Esophagus squamous epithelium (tissue), 5 donors: ENCODE measurements at regions not wholly inside any gene's neighbourhood (a gene's known extent, or its start where the extent isn't known, plus 50 kb on each side); places are given as distances from the start of the nearest gene placed in this dataset.

ENCODE experiments used
- DNase-seq: peaks from one replicate; lab custom pipeline; 2025; lab: John Stamatoyannopoulos, UW
- H3K27ac ChIP-seq, 4 donors: fragments of 200-600 bp; sonication (generic); one replicate each; pipeline ENCODE4 v1.5.1; 2016 to 2019; ENCODE audit warnings: mild to moderate bottlenecking in 1 of 4
- H3K27me3 ChIP-seq, 4 donors: fragments of 200-600 bp; sonication (generic); 1 replicate in 3 of 4; 2 replicates in 1 of 4; pipeline versions ENCODE4 v1.5.1 to v1.6.0; 2017 to 2021; ENCODE audit warnings: antibody characterized with exemption in 1 of 4
- H3K36me3 ChIP-seq, 3 donors: fragments of 200-600 bp; sonication (generic); one replicate each; pipeline ENCODE4 v1.5.1; 2016 to 2019
- H3K4me1 ChIP-seq, 3 donors: fragments of 200-600 bp; sonication (generic); one replicate each; pipeline ENCODE4 v1.5.1; 2017 to 2019
- H3K4me3 ChIP-seq, 4 donors: fragments of 200-600 bp; sonication (generic); 1 replicate in 3 of 4; 2 replicates in 1 of 4; pipeline ENCODE4 v1.5.1; 2016 to 2019; ENCODE audit warnings: mild to moderate bottlenecking in 2 of 4, moderate library complexity in 1 of 4
- H3K9me3 ChIP-seq, 3 donors: fragments of 200-600 bp; sonication (generic); one replicate each; pipeline ENCODE4 v1.5.1; 2016 to 2019
- CTCF ChIP-seq, 6 experiments: fragments of 450-650 bp in 4 of 6; fragments of 200-600 bp in 2 of 6; sonication (generic) in 2 of 6; IDR thresholded peaks; one replicate each; pipeline ENCODE4 v1.5.1; 2016 to 2019; ENCODE audit warnings: antibody characterized with exemption in 6 of 6, mild to moderate bottlenecking in 4 of 6, moderate library complexity in 4 of 6
- POLR2A ChIP-seq, 4 donors: fragments of 450-650 bp; IDR thresholded peaks; one replicate each; pipeline ENCODE4 v1.6.1; 2017; ENCODE audit warnings: antibody characterized with exemption in 4 of 4, mild to moderate bottlenecking in 4 of 4, moderate library complexity in 3 of 4
- WGBS, 2 donors: methylation state at CpG; one replicate each; pipeline ENCODE4 v1.1.5; 2018; 5-methylcytosine and 5-hydroxymethylcytosine counted together
- intact Hi-C: fragments of 100-400 bp; cut with DNase I; formaldehyde crosslinking; loops from one replicate; pipeline ENCODE4 v1.15.0; 2022
- donor health status: DM: yes; HTN: yes; CAD: no.

GRCh38 chr2:60226943-60227342 lies 326.5 kb downstream of the BCL11A start:
- Histone ChIP-seq H3K27ac (no peak overlapping the region), H3K4me3 (no peak overlapping the region), H3K36me3 (no peaks in the 10 kb centered on the region), H3K27me3 (no peaks in the 10 kb centered on the region), H3K4me1 (no peaks in the 10 kb centered on the region), H3K9me3 (peaks cover 0 to 4% (median 0%) of the 10 kb centered on the region in 3 donors)
- DNase-seq = no peak
- intact Hi-C loops = no loop called here
- 86 to 93% methylated on average over 3 of the region's 3 CpGs for WGBS, 2 donors
- TF ChIP-seq CTCF (IDR thresholded peaks at IDR 0.05) = no peak
- no peak for TF ChIP-seq POLR2A (IDR thresholded peaks at IDR 0.05)

GRCh38 chr2:60226191-60226590 lies 327.3 kb downstream of the BCL11A start:
- H3K4me3 ChIP-seq = no peak overlapping the region
- H3K27me3 ChIP-seq = no peaks in the 10 kb centered on the region
- no peak for TF ChIP-seq CTCF (IDR thresholded peaks at IDR 0.05)
- TF ChIP-seq POLR2A (IDR thresholded peaks at IDR 0.05) = no peak
- WGBS, 2 donors = 84 to 100% methylated on average over 1 to 3 of the region's 3 CpGs
- H3K36me3 ChIP-seq = no peaks in the 10 kb centered on the region
- no peak overlapping the region for H3K27ac ChIP-seq
- intact Hi-C loops = no loop called here
- H3K4me1 ChIP-seq = no peaks in the 10 kb centered on the region
- H3K9me3 ChIP-seq = no peaks in the 10 kb centered on the region
- DNase-seq = no peak

- H3K36me3 ChIP-seq = no peaks in the 10 kb centered on the region
- DNase-seq = no peak
- WGBS, 2 donors = 62 to 78% methylated on average over 2 of the region's 2 CpGs
- no peak overlapping the region for H3K4me3 ChIP-seq
- intact Hi-C loops = no loop called here
- TF ChIP-seq CTCF (IDR thresholded peaks at IDR 0.05) (no peak), POLR2A (IDR thresholded peaks at IDR 0.05) (no peak)
- H3K27me3 ChIP-seq = no peaks in the 10 kb centered on the region
- H3K4me1 ChIP-seq = no peaks in the 10 kb centered on the region
- H3K27ac ChIP-seq = no peak overlapping the region
- no peaks in the 10 kb centered on the region for H3K9me3 ChIP-seq
These were observed 329.6 kb downstream of the BCL11A start for GRCh38 chr2:60223859-60224258.

GRCh38 chr2:60221098-60221497 lies 332.4 kb downstream of the BCL11A start:
- H3K27me3 ChIP-seq = no peaks in the 10 kb centered on the region
- 82 to 85% methylated on average over 3 of the region's 3 CpGs for WGBS, 2 donors
- H3K4me3 ChIP-seq = no peak overlapping the region
- no peaks in the 10 kb centered on the region for H3K36me3 ChIP-seq
- no peaks in the 10 kb centered on the region for H3K9me3 ChIP-seq
- intact Hi-C loops = no loop called here
- H3K4me1 ChIP-seq = peaks cover 0 to 8% (median 6%) of the 10 kb centered on the region in 3 donors
- TF ChIP-seq POLR2A (IDR thresholded peaks at IDR 0.05) = no peak
- TF ChIP-seq CTCF (IDR thresholded peaks at IDR 0.05) = no peak
- no peak overlapping the region for H3K27ac ChIP-seq
- DNase-seq = no peak

- H3K4me1 ChIP-seq = peaks cover 11 to 24% (median 14%) of the 10 kb centered on the region in 3 donors
- H3K4me3 ChIP-seq = no peak overlapping the region
- no peaks in the 10 kb centered on the region for H3K9me3 ChIP-seq
- intact Hi-C loops = no loop called here
- TF ChIP-seq CTCF (IDR thresholded peaks at IDR 0.05) = no peak
- TF ChIP-seq POLR2A (IDR thresholded peaks at IDR 0.05) = no peak
- no peaks in the 10 kb centered on the region for H3K36me3 ChIP-seq
- DNase-seq = no peak
- 69 to 83% methylated on average over 6 of the region's 6 CpGs for WGBS, 2 donors
- H3K27me3 ChIP-seq = no peaks in the 10 kb centered on the region
- H3K27ac ChIP-seq = no peak overlapping the region
These were observed 333.9 kb downstream of the BCL11A start for GRCh38 chr2:60219536-60219935.
